NCI-H2196 treated with DMSO at 0.1 percent for 48 hours (cell line): ENCODE measurements at regions not wholly inside any gene's neighbourhood (a gene's known extent, or its start where the extent isn't known, plus 50 kb on each side); places are given as distances from the start of the nearest gene placed in this dataset.
"Not testable (repeated sequence)": the region's sequence is repeated elsewhere in the genome, so short reads cannot be mapped to it uniquely, and the experiment has no call there.

Experiments
- DNase-seq: peaks from one replicate; lab custom pipeline; 2025; ENCODE audit not compliant: unreplicated experiment; lab: John Stamatoyannopoulos, UW

DNA sequence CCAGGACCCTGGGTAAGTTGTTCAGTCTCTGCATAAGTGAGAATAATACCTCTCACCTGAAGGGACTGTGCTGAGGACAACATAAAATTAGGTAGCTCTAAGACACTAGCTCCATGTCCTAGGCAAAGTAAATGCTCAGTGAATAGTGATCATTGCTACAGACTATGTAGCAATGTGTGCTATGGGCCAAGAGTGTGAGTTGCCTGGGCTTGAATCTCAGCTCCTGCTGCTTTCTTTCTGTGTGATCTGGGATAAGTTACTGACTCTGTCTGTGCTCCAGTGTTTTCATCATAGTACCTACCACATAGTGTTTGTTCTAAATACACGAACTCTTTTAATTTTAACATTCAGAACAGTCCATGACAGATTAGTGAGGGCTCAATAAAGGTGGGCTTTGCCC is 81.1 kb upstream of the MFGE8 start:
- no peak for DNase-seq

- DNase-seq = no peak
Measured at GRCh38 chr15:88995449-88995848, 82.3 kb upstream of the MFGE8 start.

GRCh38 chr15:88997531-88997930 is 84.4 kb upstream of the MFGE8 start:
- DNase-seq = no peak

GRCh38 chr15:88998980-88999713 is 86.0 kb upstream of the MFGE8 start:
- no peak for DNase-seq

GRCh38 chr15:89001708-89002275 is 86.5 kb upstream of the ABHD2 start:
- DNase-seq = not testable (repeated sequence)

DNA sequence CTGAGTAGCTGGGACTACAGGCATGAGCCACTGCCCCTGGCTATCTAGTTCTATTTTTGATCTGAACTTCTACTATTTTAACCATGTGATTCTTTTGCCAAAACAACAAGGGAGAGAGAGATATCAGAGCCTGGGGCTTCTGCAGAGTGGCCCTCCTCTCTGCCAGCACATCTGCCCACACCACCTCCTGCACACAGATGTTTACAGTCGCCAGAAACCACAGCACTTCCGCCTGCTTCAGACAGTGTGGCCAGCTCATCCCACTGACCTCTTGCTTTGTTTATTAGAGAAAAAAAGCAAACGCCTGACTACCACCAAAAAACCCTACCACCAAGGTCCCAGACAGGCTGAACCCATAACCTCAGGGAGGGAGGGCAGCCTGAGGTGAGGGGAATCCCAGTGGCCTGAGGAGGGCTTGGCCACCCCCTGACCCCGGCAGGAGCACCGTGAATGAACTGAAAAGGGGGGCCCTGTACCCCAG is 85.9 kb upstream of the ABHD2 start:
- no peak for DNase-seq

DNA sequence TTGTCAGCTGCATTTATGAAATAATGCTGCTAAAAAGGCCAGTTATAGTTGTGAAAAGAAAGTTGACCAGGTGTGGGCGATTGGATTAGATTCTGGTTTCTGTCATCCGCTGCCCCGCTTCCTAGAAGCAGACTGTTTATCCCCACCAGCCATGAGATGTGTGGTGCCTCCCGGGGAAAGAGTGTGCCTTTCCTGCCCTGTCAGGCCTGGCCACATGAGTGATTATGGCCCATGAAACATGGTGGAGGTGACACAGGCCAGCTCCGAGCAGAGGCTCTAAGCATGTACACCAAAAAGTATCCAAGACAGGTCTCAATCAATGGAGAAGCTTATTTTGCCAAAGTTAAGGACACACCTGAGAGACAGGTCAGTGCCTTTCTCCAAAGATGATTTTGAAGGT is 85.4 kb upstream of the ABHD2 start:
- DNase-seq = no peak

GRCh38 chr15:89003865-89004725 is 84.2 kb upstream of the ABHD2 start:
- DNase-seq = no peak

GRCh38 chr15:89004726-89005030 is 83.6 kb upstream of the ABHD2 start:
- DNase-seq = no peak

GRCh38 chr15:89007527-89007926 is 80.7 kb upstream of the ABHD2 start:
- not testable (repeated sequence) for DNase-seq

DNA sequence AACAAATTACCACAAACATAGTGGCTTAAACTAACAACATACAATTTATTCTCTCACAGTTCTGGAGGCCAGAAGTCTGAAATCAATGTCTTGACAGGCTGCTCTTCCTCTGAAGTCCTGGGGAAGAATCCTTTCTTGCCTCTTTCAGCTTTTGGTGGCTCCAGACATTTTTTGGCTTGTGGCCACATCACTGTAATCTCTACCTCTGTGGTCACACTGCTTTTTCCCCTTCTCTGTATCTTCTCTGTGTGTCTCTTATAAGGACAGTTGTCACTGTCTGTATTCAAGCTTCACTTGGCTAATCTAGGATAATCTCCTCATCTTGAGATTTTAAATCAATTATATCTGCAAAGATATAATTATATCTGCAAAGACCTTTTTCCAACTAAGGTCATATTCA is 80.3 kb upstream of the ABHD2 start:
- no peak for DNase-seq

- no peak for DNase-seq
Measured at GRCh38 chr15:89009080-89009479, 79.2 kb upstream of the ABHD2 start.

GRCh38 chr15:89015412-89016097 is 72.7 kb upstream of the ABHD2 start:
- no peak for DNase-seq

DNA sequence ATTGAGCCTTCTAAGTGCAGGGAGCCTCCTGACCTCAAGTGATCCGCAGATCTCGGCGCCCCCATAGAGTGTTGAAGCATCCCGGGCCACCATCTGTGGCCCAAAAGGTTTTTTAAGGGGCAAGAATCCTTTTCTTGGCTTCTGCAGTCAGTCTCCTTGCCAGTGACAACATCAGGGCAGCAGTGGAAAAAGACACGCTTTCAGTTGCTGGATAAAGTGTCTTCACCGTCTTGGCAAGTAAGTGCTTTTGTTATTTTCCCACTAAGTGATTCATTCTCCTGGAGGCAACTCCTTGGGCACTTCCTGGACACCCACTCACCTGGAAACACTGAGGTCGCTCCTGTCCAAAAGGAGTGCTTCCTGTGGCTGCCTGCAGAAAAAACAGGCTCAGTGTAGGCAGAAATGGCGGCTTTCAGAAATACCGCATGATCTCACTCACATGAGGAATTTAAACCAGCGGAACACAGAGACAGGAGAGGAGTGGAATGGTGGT is 71.7 kb upstream of the ABHD2 start:
- DNase-seq = no peak

- DNase-seq = peak; percentile 15
Measured at GRCh38 chr15:89017370-89018066, 70.7 kb upstream of the ABHD2 start.

DNA sequence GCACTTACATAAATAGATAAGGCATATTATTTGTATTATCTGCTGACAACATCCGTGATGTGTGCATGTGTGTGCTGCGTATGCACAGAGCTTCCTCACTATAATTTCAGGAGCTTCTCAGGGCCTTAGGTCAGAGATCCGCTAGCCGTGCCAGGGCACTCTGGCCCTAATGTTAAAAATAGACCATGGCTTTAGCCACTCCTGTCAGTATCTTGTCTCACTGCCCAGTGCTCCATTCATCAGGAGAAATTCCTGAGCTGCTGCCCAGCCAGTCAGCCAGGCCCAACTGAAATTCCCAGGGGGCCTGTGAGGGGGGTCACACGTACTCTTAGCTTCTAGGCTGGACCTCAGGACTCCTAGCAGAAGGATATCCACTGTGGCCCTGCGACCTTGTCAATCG is 70.0 kb upstream of the ABHD2 start:
- no peak for DNase-seq

GRCh38 chr15:89019436-89019835 is 68.8 kb upstream of the ABHD2 start:
- DNase-seq = no peak

DNA sequence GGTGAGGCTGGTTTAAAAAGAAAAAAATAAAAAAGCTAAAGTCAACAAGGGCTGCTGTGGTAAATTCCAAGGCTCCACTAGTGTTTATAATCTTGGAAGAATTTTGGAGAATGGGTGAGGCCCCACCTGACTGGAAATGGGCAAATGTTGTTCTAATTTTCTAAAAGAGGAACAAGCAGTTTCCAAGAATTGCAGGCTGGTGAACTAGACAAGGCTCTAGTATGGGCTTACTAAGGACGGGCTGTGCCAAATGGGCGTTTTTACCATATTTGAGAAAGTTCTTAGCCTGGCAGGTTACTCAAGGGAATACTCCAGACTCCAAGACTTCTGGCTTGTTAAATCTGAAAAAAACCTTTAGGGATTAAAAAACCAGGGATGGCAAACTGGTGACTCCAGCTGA is 67.0 kb upstream of the ABHD2 start:
- no peak for DNase-seq

DNA sequence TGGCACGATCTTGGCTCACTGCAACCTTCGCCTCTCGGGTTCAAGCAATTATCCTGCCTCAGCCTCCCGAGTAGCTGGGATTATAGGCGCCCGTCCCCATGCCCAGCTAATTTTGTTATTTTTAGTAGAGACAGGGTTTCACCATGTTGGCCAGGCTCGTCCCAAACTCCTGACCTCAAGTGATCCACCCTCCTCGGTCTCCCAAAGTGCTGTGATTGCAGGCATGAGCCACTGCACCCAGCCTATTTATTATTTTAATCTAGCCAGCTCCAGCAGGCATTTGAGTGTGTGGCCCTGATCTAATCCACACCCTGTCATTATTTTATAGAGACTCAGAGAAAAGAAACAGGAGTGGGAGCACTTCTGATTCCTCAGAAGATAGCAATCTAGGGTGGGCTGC is 66.4 kb upstream of the ABHD2 start:
- not testable (repeated sequence) for DNase-seq

- DNase-seq = no peak
Measured at GRCh38 chr15:89023311-89023961, 64.8 kb upstream of the ABHD2 start.
